HEK293T (cell line): ENCODE measurements at regions not wholly inside any gene's neighbourhood (a gene's known extent, or its start where the extent isn't known, plus 50 kb on each side); places are given as distances from the start of the nearest gene placed in this dataset.

Experiments used
- CTCF ChIA-PET: fragments of 350-600 bp; formaldehyde crosslinking; extraction: SDS; loops from one replicate; lab custom pipeline; 2021; ENCODE audit warnings: antibody characterized with exemption, inconsistent platforms; lab: Yijun Ruan, JAX
- POLR2A ChIA-PET: fragments of 350-600 bp; formaldehyde crosslinking; extraction: SDS; loops from one replicate; lab custom pipeline; 2020; ENCODE audit warnings: antibody characterized with exemption, inconsistent platforms; lab: Yijun Ruan, JAX
- DNase-seq: peaks from one replicate; pipeline ENCODE4 v3.0.0; 2012; ENCODE audit warnings: mixed read lengths; ENCODE audit errors: extremely low spot score
- ARNT ChIP-seq: fragments of 450-650 bp; IDR thresholded peaks from 2 replicates; pipeline ENCODE4 v1.6.1; 2017; ENCODE audit warnings: mild to moderate bottlenecking
- BHLHE40 ChIP-seq: fragments of 450-650 bp; IDR thresholded peaks from 2 replicates; pipeline ENCODE4 v1.6.1; 2016; ENCODE audit warnings: mild to moderate bottlenecking, moderate library complexity, borderline replicate concordance
- CTBP1 ChIP-seq: fragments of 450-650 bp; IDR thresholded peaks from 2 replicates; pipeline ENCODE4 v1.6.1; 2016; ENCODE audit warnings: borderline replicate concordance
- ELF4 ChIP-seq: fragments of 450-650 bp; IDR thresholded peaks from 2 replicates; pipeline ENCODE4 v1.6.1; 2017; ENCODE audit warnings: antibody characterized with exemption
- FOXA1 ChIP-seq: fragments of 450-650 bp; IDR thresholded peaks from 2 replicates; pipeline ENCODE4 v1.6.1; 2016; ENCODE audit warnings: mild to moderate bottlenecking
- FOXK2 ChIP-seq: fragments of 450-650 bp; IDR thresholded peaks from 2 replicates; pipeline ENCODE4 v1.6.1; 2016; ENCODE audit warnings: mild to moderate bottlenecking
- FOXM1 ChIP-seq: fragments of 450-650 bp; IDR thresholded peaks from 2 replicates; pipeline ENCODE4 v1.6.1; 2017; ENCODE audit warnings: mild to moderate bottlenecking, borderline replicate concordance
- HDGF ChIP-seq: fragments of 450-650 bp; IDR thresholded peaks from 2 replicates; pipeline ENCODE4 v1.6.1; 2017; ENCODE audit warnings: antibody characterized with exemption, borderline replicate concordance
- L3MBTL2 ChIP-seq: fragments of 450-650 bp; conservative IDR thresholded peaks from 2 replicates; pipeline ENCODE4 v1.6.1; 2016; ENCODE audit warnings: mild to moderate bottlenecking
- LEF1 ChIP-seq: fragments of 450-650 bp; IDR thresholded peaks from 2 replicates; pipeline ENCODE4 v1.6.1; 2017; ENCODE audit warnings: mild to moderate bottlenecking, borderline replicate concordance
- NFRKB ChIP-seq: fragments of 450-650 bp; IDR thresholded peaks from 2 replicates; pipeline ENCODE4 v1.6.1; 2016; ENCODE audit warnings: mild to moderate bottlenecking, moderate library complexity
- SP1 ChIP-seq: fragments of 450-650 bp; IDR thresholded peaks from 2 replicates; pipeline ENCODE4 v1.6.1; 2017
- SUZ12 ChIP-seq: fragments of 450-650 bp; IDR thresholded peaks from 2 replicates; pipeline ENCODE4 v1.6.1; 2016; ENCODE audit warnings: mild to moderate bottlenecking
- TARDBP ChIP-seq: fragments of 450-650 bp; IDR thresholded peaks from 2 replicates; pipeline ENCODE4 v1.6.1; 2016
- ZNF384 ChIP-seq: fragments of 450-650 bp; IDR thresholded peaks from 2 replicates; pipeline ENCODE4 v1.6.1; 2016
- TF ChIP-seq, protein P1 (sequence below): fragments of 450-650 bp; IDR thresholded peaks from 2 replicates; pipeline ENCODE4 v1.6.1; 2016

DNA sequence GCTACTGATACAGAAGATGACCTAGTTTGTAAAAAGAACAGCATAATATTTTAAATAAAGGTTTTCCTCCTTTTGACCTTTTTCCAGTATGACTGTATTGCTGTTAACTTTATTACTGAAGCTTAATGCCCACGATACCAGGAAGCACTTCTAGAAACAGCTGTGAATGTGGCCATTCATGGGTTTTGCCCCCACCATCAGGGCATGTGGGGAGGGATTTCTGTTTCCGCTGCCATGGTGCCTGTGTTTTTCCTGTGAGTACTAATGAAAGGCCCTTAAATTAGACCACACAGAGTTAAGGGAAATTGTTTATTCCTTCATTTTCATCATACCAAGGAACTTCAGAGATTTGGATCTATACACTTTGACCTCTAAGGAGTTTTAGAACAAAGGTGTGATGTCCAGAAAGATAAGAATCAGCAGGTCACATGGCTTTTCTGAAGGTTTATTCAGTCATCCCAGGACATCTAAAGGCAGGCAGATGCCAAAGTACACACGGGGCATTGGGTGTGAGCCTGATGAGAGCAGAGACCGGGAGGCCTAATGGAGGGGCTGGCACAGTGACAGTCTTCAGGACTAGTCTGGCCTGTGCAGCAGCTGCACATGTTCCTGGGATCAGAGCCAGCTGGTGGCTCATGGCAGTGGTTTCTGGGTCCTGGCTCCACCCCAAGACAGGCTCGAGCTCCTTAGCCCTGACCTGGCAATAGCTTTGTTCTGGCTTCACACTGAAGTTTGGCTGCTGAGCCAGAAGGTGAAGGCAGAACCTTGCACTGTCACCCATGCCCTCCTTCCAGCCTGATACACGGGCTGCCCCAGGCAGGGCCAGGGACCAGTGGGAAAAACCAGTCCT is 190.9 kb downstream of the REEP3 start:
- ChIA-PET CTCF (no interaction called here), POLR2A (interaction anchor here (1.1 to 3.6 kb wide), 2 partner anchors 41 to 81 kb away, joined by 3 to 25 read pairs; no protein-coding TSS in a partner anchor)
- TF ChIP-seq CTBP1 (no peak), HDGF (no peak), FOXK2 (no peak), FOXA1 (no peak), LEF1 (no peak), TARDBP (no peak)
- no peak for DNase-seq

DNA sequence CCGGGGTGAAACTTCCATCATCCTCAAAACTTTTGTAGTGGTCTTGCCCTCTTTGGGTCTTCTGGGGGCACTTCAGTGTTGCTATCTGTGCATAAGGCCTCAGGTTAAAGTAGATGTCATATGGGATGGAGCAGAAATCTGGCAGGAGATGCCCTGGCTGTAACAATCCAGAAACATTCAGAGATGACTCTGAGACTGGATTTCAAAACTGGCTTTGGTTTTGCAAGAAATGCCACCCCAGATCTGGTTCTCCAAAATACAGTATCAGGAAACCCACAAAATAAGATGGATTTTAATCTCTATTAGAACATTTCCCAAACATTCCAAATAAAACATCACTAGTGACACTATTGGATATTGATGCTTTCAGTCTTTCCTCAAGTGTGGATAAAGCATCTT is 191.5 kb downstream of the REEP3 start:
- ChIA-PET POLR2A (interaction anchor here (1.1 to 3.6 kb wide), 2 partner anchors 42 to 82 kb away, joined by 3 to 25 read pairs; no protein-coding TSS in a partner anchor), CTCF (no interaction called here)
- no peak for DNase-seq
- TF ChIP-seq L3MBTL2 = no peak
- TF ChIP-seq ARNT = no peak
- TF ChIP-seq NFRKB = no peak
- no peak for TF ChIP-seq ZNF384
- TF ChIP-seq FOXM1 = no peak
- no peak for TF ChIP-seq FOXK2
- TF ChIP-seq LEF1 = no peak
- no peak for TF ChIP-seq HDGF
- TF ChIP-seq ELF4 = no peak
- no peak for TF ChIP-seq BHLHE40
- no peak for TF ChIP-seq SP1
- no peak for TF ChIP-seq SUZ12
- no peak for TF ChIP-seq FOXA1
- TF ChIP-seq, protein P1, sequence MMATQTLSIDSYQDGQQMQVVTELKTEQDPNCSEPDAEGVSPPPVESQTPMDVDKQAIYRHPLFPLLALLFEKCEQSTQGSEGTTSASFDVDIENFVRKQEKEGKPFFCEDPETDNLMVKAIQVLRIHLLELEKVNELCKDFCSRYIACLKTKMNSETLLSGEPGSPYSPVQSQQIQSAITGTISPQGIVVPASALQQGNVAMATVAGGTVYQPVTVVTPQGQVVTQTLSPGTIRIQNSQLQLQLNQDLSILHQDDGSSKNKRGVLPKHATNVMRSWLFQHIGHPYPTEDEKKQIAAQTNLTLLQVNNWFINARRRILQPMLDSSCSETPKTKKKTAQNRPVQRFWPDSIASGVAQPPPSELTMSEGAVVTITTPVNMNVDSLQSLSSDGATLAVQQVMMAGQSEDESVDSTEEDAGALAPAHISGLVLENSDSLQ = no peak
- TF ChIP-seq TARDBP = no peak
- TF ChIP-seq CTBP1 = no peak

DNA sequence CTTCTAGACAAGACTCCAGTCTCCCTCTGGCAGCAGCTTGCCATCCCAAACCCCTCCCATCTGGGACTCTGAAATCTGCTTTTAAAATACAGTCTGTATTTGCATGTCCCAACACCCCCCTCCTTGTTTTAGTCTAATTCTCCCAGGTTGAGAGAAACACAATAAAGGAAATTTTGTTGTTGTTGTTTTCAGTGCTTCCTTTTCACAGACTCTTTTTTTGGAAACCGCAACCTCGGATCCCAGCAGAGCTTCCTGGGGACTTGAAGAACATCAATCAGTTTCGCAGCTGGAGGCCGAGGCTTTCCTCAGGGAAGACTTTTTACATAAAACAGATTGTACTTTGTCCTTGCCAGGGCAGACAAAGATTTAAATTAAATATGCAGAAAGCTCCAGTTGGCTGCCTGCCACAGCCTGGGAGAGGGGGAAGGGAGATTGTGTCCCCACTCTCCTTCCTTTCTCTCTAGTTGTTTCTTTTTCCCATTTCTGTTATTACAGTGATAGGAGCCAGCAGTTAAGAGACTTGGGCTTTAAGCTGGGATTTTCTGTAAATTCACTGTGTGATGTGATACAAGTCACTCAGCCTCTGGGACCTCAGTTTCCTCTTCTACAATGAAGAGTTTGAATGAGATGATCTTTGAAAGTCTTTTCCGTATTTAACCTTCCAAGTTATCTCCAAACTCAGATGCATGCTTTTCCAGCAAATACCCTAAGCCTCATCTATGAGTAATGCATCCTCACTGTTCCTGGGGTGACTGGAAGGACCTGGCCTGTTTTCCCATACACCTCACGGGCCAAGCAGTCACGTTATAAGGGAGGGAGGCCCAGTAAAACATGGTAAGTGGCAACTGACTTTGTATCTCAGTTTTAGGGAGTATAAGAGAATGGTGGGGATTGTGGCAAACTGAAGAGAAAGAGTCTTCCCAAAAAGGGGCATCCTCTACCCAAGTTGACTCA is 192.3 kb downstream of the REEP3 start:
- TF ChIP-seq NFRKB = no peak
- no peak for TF ChIP-seq SUZ12
- TF ChIP-seq, protein P1 = peak; percentile 89
- TF ChIP-seq FOXA1 = no peak

DNA sequence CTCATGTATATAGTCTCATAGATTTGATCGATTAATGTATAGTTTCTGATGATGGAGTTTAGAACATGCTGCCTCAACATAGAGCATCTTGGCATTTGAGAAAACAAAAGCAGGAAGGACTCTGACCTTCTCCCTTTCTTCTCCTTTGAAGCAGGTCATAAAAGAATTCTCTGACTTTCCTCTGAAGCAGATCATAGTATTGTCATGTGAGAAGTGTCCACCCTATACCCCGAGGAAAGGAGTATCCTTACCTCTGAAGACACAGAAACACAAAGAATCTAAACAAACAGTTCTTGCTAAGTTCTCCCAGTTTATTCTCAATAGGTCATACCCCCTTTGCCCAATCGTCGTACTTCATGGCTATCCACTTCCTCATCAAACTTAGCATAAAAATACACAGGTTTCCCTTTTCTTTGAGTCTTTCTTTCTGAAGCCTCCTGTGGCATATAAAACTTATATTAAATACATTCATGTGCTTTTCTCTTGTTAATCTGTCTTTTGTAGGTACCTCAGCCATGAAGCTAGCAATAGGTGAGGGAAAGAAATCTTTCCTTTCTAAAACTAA is 194.9 kb downstream of the REEP3 start:
- POLR2A ChIA-PET = interaction anchor here (2.0 kb wide), 1 partner anchor 85 kb away, joined by 9 read pairs; no protein-coding TSS in a partner anchor
- CTCF ChIA-PET = interaction anchor here (0.9 to 1.1 kb wide), 2 partner anchors 82 to 87 kb away, joined by 3 to 4 read pairs; no protein-coding TSS in a partner anchor
- TF ChIP-seq, protein P1 = no peak
- no peak for TF ChIP-seq L3MBTL2
- no peak for TF ChIP-seq ARNT
- TF ChIP-seq NFRKB = no peak
- no peak for TF ChIP-seq HDGF
- TF ChIP-seq SP1 = no peak
- no peak for TF ChIP-seq FOXA1
- TF ChIP-seq BHLHE40 = no peak
- no peak for TF ChIP-seq ZNF384
- no peak for TF ChIP-seq SUZ12
- TF ChIP-seq TARDBP = no peak
- no peak for DNase-seq

More for the DNA sequence above, 192.3 kb downstream of the REEP3 start:
- ChIA-PET POLR2A (interaction anchor here (3.6 kb wide), 1 partner anchor 83 kb away, joined by 25 read pairs; no protein-coding TSS in a partner anchor), CTCF (interaction anchor here (0.5 to 1.1 kb wide), 2 partner anchors 54 to 514 kb away, joined by 3 read pairs; no protein-coding TSS in a partner anchor)
- peak; percentile 51 for DNase-seq

DNA sequence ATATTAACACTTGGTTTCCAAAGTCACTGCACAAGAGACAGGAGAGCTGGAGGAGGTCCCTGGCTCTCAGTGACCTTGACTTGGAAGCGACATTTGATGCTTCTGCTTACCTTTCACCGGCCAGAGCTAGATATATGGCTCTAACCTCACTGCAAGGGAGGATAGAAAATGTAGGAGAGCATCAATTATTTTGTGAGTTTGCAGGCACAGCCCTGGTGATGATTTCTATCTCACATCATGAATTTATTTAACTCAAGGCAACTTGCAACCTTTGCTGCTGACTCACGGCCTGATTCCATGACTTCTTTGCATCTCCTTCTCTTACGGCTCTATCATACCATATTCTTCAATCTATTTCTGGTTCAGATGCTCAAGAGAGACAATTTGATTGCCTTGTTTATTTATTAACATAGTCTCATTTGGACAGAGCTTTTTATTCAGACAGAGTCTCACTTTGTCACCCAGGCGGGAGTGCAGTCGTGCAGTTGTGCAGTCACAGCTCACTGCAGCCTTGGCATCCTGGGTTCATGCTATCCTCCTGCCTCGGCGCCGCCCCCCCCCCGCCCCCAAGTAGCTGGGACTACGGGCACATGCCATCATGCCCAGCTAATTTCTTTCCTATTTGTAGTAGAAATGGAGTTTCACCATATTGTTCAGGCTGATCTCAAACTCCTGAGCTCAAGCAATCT is 196.0 kb downstream of the REEP3 start:
- ChIA-PET CTCF (interaction anchor here (0.7 to 4.4 kb wide), 2 partner anchors 8 to 551 kb away, joined by 3 to 59 read pairs; no protein-coding TSS in a partner anchor), POLR2A (interaction anchor here (0.9 to 2.0 kb wide), 5 partner anchors 14 to 252 kb away, joined by 3 to 12 read pairs (median 6); no protein-coding TSS in a partner anchor)
- TF ChIP-seq LEF1 (no peak), NFRKB (no peak), ARNT (no peak)
- no peak for DNase-seq
